D341Med (cell line): ENCODE measurements at regions not wholly inside any gene's neighbourhood (a gene's known extent, or its start where the extent isn't known, plus 50 kb on each side); places are given as distances from the start of the nearest gene placed in this dataset.
"Not testable (repeated sequence)": the region's sequence is repeated elsewhere in the genome, so short reads cannot be mapped to it uniquely, and the experiment has no call there.

Experiments
- DNase-seq: peaks from one replicate; pipeline ENCODE4 v3.0.0; 2012; ENCODE audit warnings: low spot score

- DNase-seq, result no peak
These were observed 543.6 kb upstream of the SOX11 start for GRCh38 chr2:5148392-5149085.

GRCh38 chr2:5150871-5151270 lies 541.3 kb upstream of the SOX11 start:
- DNase-seq, result no peak

- no peak for DNase-seq
These were observed 527.2 kb upstream of the SOX11 start for GRCh38 chr2:5164776-5165525.

GRCh38 chr2:5172923-5173322 lies 519.3 kb upstream of the SOX11 start:
- no peak for DNase-seq

- DNase-seq, result no peak
These were observed 518.2 kb upstream of the SOX11 start for GRCh38 chr2:5173876-5174535.

- no peak for DNase-seq
These were observed 517.0 kb upstream of the SOX11 start for GRCh38 chr2:5175231-5175630.

GRCh38 chr2:5176764-5177163 lies 515.4 kb upstream of the SOX11 start:
- no peak for DNase-seq

- no peak for DNase-seq
These were observed 509.2 kb upstream of the SOX11 start for GRCh38 chr2:5183031-5183430.

GRCh38 chr2:5187283-5187682 lies 504.9 kb upstream of the SOX11 start:
- no peak for DNase-seq

GRCh38 chr2:5188636-5189035 lies 503.5 kb upstream of the SOX11 start:
- DNase-seq, result no peak

- no peak for DNase-seq
These were observed 502.2 kb upstream of the SOX11 start for GRCh38 chr2:5190023-5190422.

GRCh38 chr2:5195636-5196035 lies 496.5 kb upstream of the SOX11 start:
- no peak for DNase-seq

GRCh38 chr2:5203134-5203755 lies 488.9 kb upstream of the SOX11 start:
- DNase-seq, result no peak

GRCh38 chr2:5206742-5207141 lies 485.4 kb upstream of the SOX11 start:
- DNase-seq, result not testable (repeated sequence)

- DNase-seq, result no peak
These were observed 476.1 kb upstream of the SOX11 start for GRCh38 chr2:5215989-5216607.

GRCh38 chr2:5227062-5227699 lies 465.0 kb upstream of the SOX11 start:
- no peak for DNase-seq

- DNase-seq, result no peak
These were observed 462.6 kb upstream of the SOX11 start for GRCh38 chr2:5229574-5229973.

- DNase-seq, result no peak
These were observed 461.7 kb upstream of the SOX11 start for GRCh38 chr2:5230444-5230843.

- no peak for DNase-seq
These were observed 461.3 kb upstream of the SOX11 start for GRCh38 chr2:5230855-5231254.

GRCh38 chr2:5231287-5231686 lies 460.9 kb upstream of the SOX11 start:
- no peak for DNase-seq

GRCh38 chr2:5234563-5234962 lies 457.6 kb upstream of the SOX11 start:
- DNase-seq, result no peak

GRCh38 chr2:5235701-5236100 lies 456.5 kb upstream of the SOX11 start:
- DNase-seq, result no peak
